OCI-LY3 (cell line): ENCODE measurements at regions not wholly inside any gene's neighbourhood (a gene's known extent, or its start where the extent isn't known, plus 50 kb on each side); places are given as distances from the start of the nearest gene placed in this dataset.

Experiments
- H2AFZ ChIP-seq: fragments of 200-600, 300-600 bp; shearing (Covaris generic); 2 replicates; pipeline ENCODE4 v1.6.0; 2014; ENCODE audit warnings: antibody characterized with exemption, low read depth, low read length
- H3K27ac ChIP-seq: fragments of 200-600, 300-600 bp; sonication (generic); 2 replicates; pipeline ENCODE4 v1.5.1; 2014; ENCODE audit warnings: mild to moderate bottlenecking, low read length, moderate library complexity, mixed read lengths
- H3K27me3 ChIP-seq: fragments of 200-600, 300-600 bp; sonication (generic); 2 replicates; pipeline ENCODE4 v1.6.1; 2014; ENCODE audit warnings: low read depth, low read length, mixed read lengths
- H3K36me3 ChIP-seq: fragments of 200-600, 300-600 bp; sonication (generic); replicated peaks from 2 replicates; pipeline ENCODE3; 2014; ENCODE audit warnings: low read depth, low read length, mixed read lengths
- H3K4me1 ChIP-seq: fragments of 300-600, 200-600 bp; sonication (generic); 2 replicates; pipeline ENCODE4 v1.6.1; 2014; ENCODE audit warnings: low read length, mixed read lengths
- H3K4me2 ChIP-seq: fragments of 200-600, 300-600 bp; sonication (generic); 2 replicates; pipeline ENCODE4 v1.6.1; 2014; ENCODE audit warnings: low read length, mixed read lengths
- H3K4me3 ChIP-seq: fragments of 300-600, 200-600 bp; sonication (generic); 2 replicates; pipeline ENCODE4 v1.5.1; 2014; ENCODE audit warnings: antibody characterized with exemption, mild to moderate bottlenecking, low read length, moderate library complexity
- H3K79me2 ChIP-seq: fragments of 300-600, 200-600 bp; shearing (Covaris generic); 2 replicates; pipeline ENCODE4 v1.6.1; 2014; ENCODE audit warnings: mild to moderate bottlenecking, low read length, mixed read lengths
- H3K9ac ChIP-seq: fragments of 300-600, 200-600 bp; shearing (Covaris generic); 2 replicates; pipeline ENCODE4 v1.6.0; 2014; ENCODE audit warnings: mild to moderate bottlenecking, low read length, moderate library complexity
- H3K9me3 ChIP-seq: fragments of 200-600, 300-600 bp; shearing (Covaris generic); 2 replicates; pipeline ENCODE4 v1.6.1; 2014; ENCODE audit warnings: low read length, mixed read lengths; ENCODE audit not compliant: insufficient read depth
- H4K20me1 ChIP-seq: fragments of 200-600, 300-600 bp; sonication (generic); 2 replicates; pipeline ENCODE4 v1.6.1; 2016; ENCODE audit warnings: low read length, mixed read lengths; ENCODE audit not compliant: insufficient read depth
- EZH2phosphoT487 ChIP-seq: fragments of 200-600 bp; shearing (Covaris generic); IDR thresholded peaks from 2 replicates; pipeline ENCODE4 v1.6.1; 2018; ENCODE audit warnings: antibody characterized with exemption, mixed run types, low read depth
- TF ChIP-seq, protein P1 (sequence below): fragments of 200-600, 300-600 bp; sonication (generic); IDR thresholded peaks from 2 replicates; pipeline ENCODE4 v1.5.1; 2014; ENCODE audit warnings: antibody characterized with exemption, low read length, low read depth

DNA sequence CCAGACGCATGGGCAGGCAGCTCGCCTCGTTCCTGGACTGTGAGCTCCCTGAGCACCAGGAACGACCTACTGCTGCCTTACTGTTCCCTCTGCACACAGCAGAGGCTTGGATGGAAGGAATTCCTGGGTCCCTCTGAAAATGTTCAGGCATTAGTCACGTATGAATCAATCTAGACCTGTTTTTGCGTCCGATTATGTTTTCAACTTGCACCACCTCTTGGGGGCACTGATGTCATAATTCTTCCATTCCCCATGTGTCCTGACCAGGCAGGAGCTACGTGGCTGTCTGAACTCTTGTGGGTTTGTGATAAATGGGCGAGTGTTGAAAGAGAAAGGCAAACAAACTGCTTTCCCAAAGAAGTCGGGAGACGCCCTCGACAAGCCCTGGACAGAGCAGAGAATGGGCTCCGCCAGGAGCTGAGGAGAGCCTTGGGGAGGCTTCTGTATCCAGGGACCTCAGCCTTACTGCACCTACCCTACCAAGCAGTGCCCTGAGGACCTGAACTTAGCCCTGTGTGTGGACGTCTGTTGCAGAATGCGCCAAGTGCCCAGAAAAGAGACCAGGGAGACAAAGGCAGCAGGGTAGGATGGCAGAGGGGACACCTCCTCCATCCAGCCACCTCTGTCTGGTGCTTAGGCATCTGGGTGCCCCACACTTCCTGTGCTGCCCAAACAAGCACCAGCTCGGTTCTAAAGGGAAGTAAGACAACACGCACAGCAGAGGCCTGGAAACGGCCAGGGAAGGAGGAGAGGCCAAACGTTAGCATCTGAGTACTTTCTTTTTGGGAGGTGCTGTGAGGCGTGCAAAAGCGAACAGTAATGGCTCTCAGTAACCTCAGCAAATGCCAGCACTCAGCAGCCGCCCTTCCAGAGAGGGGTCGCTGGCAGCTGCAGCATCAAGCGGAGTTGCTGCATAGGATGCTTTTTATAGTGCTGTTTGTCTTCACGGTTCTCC is 124.2 kb downstream of the LY86 start:
- Histone ChIP-seq H2AFZ (no peak overlapping the region), H3K4me2 (peak overlapping the region; percentile 72), H3K9ac (no peak overlapping the region), H3K79me2 (no peaks in the 10 kb centered on the region), H3K4me3 (peak overlapping the region; percentile 46), H4K20me1 (no peaks in the 10 kb centered on the region), H3K27me3 (peaks cover 38% of the 10 kb centered on the region), H3K4me1 (peaks cover 20% of the 10 kb centered on the region), H3K36me3 (no peaks in the 10 kb centered on the region), H3K9me3 (no peaks in the 10 kb centered on the region), H3K27ac (no peak overlapping the region)
- TF ChIP-seq, protein P1, sequence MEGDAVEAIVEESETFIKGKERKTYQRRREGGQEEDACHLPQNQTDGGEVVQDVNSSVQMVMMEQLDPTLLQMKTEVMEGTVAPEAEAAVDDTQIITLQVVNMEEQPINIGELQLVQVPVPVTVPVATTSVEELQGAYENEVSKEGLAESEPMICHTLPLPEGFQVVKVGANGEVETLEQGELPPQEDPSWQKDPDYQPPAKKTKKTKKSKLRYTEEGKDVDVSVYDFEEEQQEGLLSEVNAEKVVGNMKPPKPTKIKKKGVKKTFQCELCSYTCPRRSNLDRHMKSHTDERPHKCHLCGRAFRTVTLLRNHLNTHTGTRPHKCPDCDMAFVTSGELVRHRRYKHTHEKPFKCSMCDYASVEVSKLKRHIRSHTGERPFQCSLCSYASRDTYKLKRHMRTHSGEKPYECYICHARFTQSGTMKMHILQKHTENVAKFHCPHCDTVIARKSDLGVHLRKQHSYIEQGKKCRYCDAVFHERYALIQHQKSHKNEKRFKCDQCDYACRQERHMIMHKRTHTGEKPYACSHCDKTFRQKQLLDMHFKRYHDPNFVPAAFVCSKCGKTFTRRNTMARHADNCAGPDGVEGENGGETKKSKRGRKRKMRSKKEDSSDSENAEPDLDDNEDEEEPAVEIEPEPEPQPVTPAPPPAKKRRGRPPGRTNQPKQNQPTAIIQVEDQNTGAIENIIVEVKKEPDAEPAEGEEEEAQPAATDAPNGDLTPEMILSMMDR = peak; percentile 19
- no peak for TF ChIP-seq EZH2phosphoT487

DNA sequence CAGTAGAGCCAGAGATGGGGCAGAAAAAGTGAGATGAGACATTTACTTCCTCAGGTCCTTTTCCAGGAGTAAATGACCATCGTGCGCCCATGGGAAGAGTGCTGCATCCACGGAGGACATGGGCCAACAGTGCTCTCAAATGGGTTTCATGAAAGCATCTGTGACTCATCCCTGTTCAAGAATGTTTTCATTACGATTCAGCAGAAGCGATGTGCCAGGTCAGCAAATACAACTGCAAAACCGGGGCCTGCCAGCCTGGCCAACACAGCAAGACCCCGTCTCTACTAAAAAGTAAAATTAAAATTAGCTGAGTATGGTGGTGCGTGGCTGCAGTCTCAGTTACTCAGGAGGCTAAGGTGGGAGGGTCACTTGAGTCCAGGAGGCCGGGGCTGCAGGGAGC is 125.1 kb downstream of the LY86 start:
- H3K9me3 ChIP-seq = no peaks in the 10 kb centered on the region
- H3K27me3 ChIP-seq = peaks cover 36% of the 10 kb centered on the region
- H3K79me2 ChIP-seq = no peaks in the 10 kb centered on the region
- no peak for TF ChIP-seq EZH2phosphoT487
- TF ChIP-seq, protein P1 = no peak
- no peaks in the 10 kb centered on the region for H3K36me3 ChIP-seq
- no peak overlapping the region for H3K9ac ChIP-seq
- no peak overlapping the region for H3K4me2 ChIP-seq
- peaks cover 20% of the 10 kb centered on the region for H3K4me1 ChIP-seq
- H2AFZ ChIP-seq = no peak overlapping the region
- H4K20me1 ChIP-seq = no peaks in the 10 kb centered on the region
- H3K4me3 ChIP-seq = no peak overlapping the region
- no peak overlapping the region for H3K27ac ChIP-seq

DNA sequence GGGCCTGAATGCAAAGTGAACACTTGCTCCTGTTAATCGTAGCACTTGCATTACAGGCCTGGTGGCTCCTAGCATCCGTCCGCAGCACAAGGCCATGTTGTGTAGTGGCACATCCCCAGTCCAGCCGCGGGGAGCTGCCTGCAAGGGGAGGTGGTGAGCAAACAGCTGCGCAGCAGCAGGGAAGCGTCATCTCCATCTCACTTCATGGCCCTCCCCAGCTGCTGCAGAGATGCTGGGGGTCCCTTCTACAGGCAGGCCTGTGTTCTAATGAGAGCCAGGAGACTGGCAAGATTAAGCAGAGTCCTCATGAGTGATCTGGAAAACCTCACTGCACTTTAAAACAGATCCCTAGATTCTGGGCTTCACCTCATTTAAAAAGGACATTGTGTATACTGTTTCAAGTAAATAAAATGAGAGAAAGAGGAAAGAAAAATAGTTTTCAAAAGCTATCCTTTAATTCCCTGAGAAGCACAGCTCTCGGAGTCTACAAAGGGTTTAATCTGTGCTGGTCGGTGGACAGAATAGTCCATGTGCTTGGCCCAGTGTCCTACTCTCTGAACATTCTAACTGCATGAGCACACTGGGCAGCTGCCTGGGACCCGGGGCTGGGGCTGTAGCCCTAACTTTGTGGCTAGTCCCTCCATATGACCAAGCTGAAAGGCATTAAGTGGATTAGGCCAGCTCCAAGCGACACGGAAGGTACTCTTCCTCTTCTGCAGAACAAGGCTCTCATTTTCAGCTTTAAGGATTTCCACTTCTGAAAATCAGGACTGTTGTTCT is 125.8 kb downstream of the LY86 start:
- no peak overlapping the region for H3K27ac ChIP-seq
- no peaks in the 10 kb centered on the region for H4K20me1 ChIP-seq
- H3K4me3 ChIP-seq = no peak overlapping the region
- no peak overlapping the region for H2AFZ ChIP-seq
- H3K4me1 ChIP-seq = peaks cover 20% of the 10 kb centered on the region
- no peak for TF ChIP-seq EZH2phosphoT487
- TF ChIP-seq, protein P1 = no peak
- H3K9me3 ChIP-seq = no peaks in the 10 kb centered on the region
- no peaks in the 10 kb centered on the region for H3K79me2 ChIP-seq
- peaks cover 31% of the 10 kb centered on the region for H3K27me3 ChIP-seq
- no peak overlapping the region for H3K9ac ChIP-seq
- H3K4me2 ChIP-seq = no peak overlapping the region
- no peaks in the 10 kb centered on the region for H3K36me3 ChIP-seq

DNA sequence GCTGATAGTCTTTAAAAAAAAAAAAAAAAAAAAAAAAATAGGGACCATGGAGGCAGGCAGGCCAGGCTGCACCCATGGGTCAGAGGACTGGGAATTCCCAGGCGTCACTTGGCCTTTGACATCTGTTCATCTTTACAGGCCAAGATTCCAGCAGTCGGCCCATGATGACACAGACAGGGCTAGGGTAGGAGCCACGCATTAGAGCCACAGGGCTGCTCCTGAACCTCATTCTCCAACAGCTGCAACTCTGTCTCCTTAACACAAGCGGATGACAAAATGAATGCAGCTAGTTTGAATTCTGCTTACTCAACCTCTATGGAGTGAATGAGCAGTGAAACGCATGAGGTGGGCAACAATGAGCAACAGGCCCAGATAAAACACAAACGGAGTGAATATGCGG is 126.4 kb downstream of the LY86 start:
- Histone ChIP-seq H3K27ac (no peak overlapping the region), H2AFZ (no peak overlapping the region), H4K20me1 (no peaks in the 10 kb centered on the region), H3K9me3 (no peaks in the 10 kb centered on the region), H3K4me2 (no peak overlapping the region), H3K79me2 (no peaks in the 10 kb centered on the region), H3K4me1 (peaks cover 20% of the 10 kb centered on the region), H3K27me3 (peaks cover 31% of the 10 kb centered on the region), H3K9ac (no peak overlapping the region), H3K36me3 (no peaks in the 10 kb centered on the region), H3K4me3 (no peak overlapping the region)
- no peak for TF ChIP-seq EZH2phosphoT487
- TF ChIP-seq, protein P1 = no peak
